Tibial artery (tissue), 4 donors: ENCODE measurements at regions not wholly inside any gene's neighbourhood (a gene's known extent, or its start where the extent isn't known, plus 50 kb on each side); places are given as distances from the start of the nearest gene placed in this dataset.

Experiments used
- DNase-seq, 2 donors: peaks; one replicate each; pipeline ENCODE4 v3.0.0-alpha.2; 2019
- H3K27ac ChIP-seq, 2 donors: fragments of 200-600 bp; sonication (generic) in 1 of 2; 1 replicate in 1 of 2; 2 replicates in 1 of 2; pipeline ENCODE4 v1.5.1; 2018 to 2019; ENCODE audit warnings: mild to moderate bottlenecking in 1 of 2
- H3K27me3 ChIP-seq, 2 donors: fragments of 200-600 bp; sonication (generic) in 1 of 2; one replicate each; pipeline versions ENCODE4 v1.5.1 to v1.6.0; 2016 to 2019
- H3K36me3 ChIP-seq, 3 donors: fragments of 200-600 bp; sonication (generic) in 2 of 3; one replicate each; pipeline ENCODE4 v1.5.1; 2016 to 2019; ENCODE audit warnings: mild to moderate bottlenecking in 2 of 3
- H3K4me1 ChIP-seq, 4 donors: fragments of 200-600 bp; sonication (generic) in 2 of 4; 1 replicate in 3 of 4; 2 replicates in 1 of 4; pipeline ENCODE4 v1.5.1; 2016 to 2019
- H3K4me3 ChIP-seq, 2 donors: fragments of 200-600 bp; sonication (generic) in 1 of 2; 1 replicate in 1 of 2; 2 replicates in 1 of 2; pipeline ENCODE4 v1.5.1; 2018 to 2019; ENCODE audit warnings: mild to moderate bottlenecking in 2 of 2
- H3K9me3 ChIP-seq, 3 donors: fragments of 200-600 bp; sonication (generic) in 1 of 3; one replicate each; pipeline ENCODE4 v1.5.1; 2016 to 2019
- intact Hi-C: fragments of 100-400 bp; cut with DNase I; formaldehyde crosslinking; loops from one replicate; pipeline ENCODE4 v1.15.0; 2023; ENCODE audit warnings: low total_unique reads
- TF ChIP-seq, protein P1 (sequence below), 2 experiments: fragments of 200-600 bp in 1 of 2; fragments of 450-650 bp in 1 of 2; IDR thresholded peaks; one replicate each; pipeline ENCODE4 v1.5.1; 2017 to 2019; ENCODE audit warnings: antibody characterized with exemption in 2 of 2, mild to moderate bottlenecking in 1 of 2, moderate library complexity in 1 of 2

DNA sequence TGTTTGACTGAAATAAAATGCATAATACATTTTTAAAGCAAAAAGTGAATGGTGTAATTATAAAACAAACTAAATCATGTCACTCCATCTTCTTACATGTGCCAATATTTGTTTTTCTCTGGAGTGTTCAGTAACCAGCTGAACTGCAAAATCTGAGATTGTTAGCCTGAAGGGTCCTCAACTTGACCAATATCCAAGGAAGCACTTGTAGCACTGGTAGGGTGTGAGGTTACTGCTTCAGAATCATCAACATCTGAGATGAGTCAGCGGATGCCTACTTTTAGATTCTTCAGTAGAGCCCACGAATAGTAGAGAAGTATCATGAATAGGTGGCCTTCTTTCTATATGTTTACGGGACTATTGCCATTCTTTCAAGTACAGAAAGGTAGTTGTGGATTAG is 226.7 kb downstream of the TLE4 start:
- DNase-seq, result no peak
- H3K9me3 ChIP-seq, result no peaks in the 10 kb centered on the region
- intact Hi-C loops, result no loop called here
- no peaks in the 10 kb centered on the region for H3K27me3 ChIP-seq
- H3K36me3 ChIP-seq, result no peaks in the 10 kb centered on the region
- H3K4me3 ChIP-seq, result no peak overlapping the region
- no peak overlapping the region for H3K27ac ChIP-seq
- H3K4me1 ChIP-seq, result peaks cover 0 to 25% (median 13%) of the 10 kb centered on the region in 4 donors
- TF ChIP-seq, protein P1, sequence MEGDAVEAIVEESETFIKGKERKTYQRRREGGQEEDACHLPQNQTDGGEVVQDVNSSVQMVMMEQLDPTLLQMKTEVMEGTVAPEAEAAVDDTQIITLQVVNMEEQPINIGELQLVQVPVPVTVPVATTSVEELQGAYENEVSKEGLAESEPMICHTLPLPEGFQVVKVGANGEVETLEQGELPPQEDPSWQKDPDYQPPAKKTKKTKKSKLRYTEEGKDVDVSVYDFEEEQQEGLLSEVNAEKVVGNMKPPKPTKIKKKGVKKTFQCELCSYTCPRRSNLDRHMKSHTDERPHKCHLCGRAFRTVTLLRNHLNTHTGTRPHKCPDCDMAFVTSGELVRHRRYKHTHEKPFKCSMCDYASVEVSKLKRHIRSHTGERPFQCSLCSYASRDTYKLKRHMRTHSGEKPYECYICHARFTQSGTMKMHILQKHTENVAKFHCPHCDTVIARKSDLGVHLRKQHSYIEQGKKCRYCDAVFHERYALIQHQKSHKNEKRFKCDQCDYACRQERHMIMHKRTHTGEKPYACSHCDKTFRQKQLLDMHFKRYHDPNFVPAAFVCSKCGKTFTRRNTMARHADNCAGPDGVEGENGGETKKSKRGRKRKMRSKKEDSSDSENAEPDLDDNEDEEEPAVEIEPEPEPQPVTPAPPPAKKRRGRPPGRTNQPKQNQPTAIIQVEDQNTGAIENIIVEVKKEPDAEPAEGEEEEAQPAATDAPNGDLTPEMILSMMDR (IDR thresholded peaks at IDR 0.05), result no peak

DNA sequence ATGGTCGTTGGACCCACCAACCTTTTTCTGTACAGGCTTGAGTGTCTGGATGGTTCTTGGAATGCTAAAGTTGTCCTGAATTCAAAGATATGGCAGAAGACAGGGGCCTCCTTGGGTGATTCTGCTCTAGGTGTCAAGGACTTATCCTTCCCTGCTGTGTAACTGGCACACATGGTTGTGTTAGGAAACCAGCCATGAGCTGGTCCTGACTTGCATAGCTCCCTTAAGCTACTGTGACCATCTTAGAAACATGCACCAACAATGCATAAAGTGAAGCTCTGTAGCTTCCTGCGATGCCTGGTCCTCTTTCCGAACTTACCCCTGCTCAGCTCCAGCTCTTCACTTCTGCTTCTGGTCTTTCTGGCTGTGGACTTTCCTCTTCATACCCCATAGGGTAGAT is 224.6 kb downstream of the TLE4 start:
- Histone ChIP-seq H3K4me1 (peaks cover 0 to 25% (median 13%) of the 10 kb centered on the region in 4 donors), H3K27ac (no peak overlapping the region), H3K4me3 (no peak overlapping the region), H3K36me3 (no peaks in the 10 kb centered on the region), H3K27me3 (peaks cover 0 to 3% of the 10 kb centered on the region in 2 donors), H3K9me3 (no peaks in the 10 kb centered on the region)
- intact Hi-C loops, result no loop called here
- TF ChIP-seq, protein P1 (IDR thresholded peaks at IDR 0.05), result no peak
- DNase-seq, result no peak

DNA sequence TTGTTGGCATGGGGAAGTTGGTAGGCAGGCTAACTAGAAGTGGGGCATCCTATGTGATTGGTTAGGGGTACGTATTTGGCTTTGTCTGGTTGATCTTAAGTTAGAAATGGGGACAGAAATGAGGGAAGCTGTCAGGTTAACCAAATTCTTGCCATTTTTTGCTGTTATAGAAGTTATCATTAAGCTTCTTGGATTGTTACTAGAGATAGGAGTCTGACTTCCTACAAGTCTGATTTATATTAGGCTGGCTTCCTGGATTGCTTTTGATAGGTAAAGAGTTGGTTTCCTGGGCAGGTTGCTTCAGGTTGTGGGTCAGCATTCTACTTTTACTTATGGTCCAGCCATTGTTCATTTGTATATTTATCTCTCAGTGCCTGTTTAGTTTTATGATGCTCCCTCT is 216.9 kb downstream of the TLE4 start:
- TF ChIP-seq, protein P1 (IDR thresholded peaks at IDR 0.05), result no peak
- no peak for DNase-seq
- Histone ChIP-seq H3K36me3 (no peaks in the 10 kb centered on the region), H3K27ac (no peak overlapping the region), H3K27me3 (peaks cover 0 to 3% of the 10 kb centered on the region in 2 donors), H3K4me1 (no peaks in the 10 kb centered on the region), H3K9me3 (no peaks in the 10 kb centered on the region), H3K4me3 (no peak overlapping the region)
- intact Hi-C loops, result no loop called here

DNA sequence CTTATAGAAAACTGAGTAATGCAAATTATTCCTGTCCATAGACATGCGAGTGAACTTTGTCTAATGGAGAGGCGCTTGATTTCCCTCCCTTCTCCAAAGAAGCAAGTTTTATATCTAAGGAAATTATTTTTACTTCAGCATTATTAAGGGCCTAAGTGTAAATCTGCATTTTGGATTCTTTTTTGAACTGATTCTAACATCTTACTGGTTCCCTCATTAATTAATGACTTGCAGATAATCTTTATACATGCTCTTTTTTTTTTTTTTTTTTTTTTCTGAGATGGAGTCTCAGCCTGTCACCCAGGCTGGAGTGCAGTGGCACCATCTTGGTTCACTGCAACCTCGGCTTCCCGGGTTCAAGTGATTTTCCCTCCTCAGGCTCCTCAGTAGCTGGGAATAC is 209.5 kb downstream of the TLE4 start:
- TF ChIP-seq, protein P1 (IDR thresholded peaks at IDR 0.05), result no peak
- no peak overlapping the region for H3K27ac ChIP-seq
- no peak for DNase-seq
- H3K27me3 ChIP-seq, result no peaks in the 10 kb centered on the region
- no peaks in the 10 kb centered on the region for H3K36me3 ChIP-seq
- H3K4me1 ChIP-seq, result no peaks in the 10 kb centered on the region
- no peak overlapping the region for H3K4me3 ChIP-seq
- intact Hi-C loops, result no loop called here
- no peaks in the 10 kb centered on the region for H3K9me3 ChIP-seq

DNA sequence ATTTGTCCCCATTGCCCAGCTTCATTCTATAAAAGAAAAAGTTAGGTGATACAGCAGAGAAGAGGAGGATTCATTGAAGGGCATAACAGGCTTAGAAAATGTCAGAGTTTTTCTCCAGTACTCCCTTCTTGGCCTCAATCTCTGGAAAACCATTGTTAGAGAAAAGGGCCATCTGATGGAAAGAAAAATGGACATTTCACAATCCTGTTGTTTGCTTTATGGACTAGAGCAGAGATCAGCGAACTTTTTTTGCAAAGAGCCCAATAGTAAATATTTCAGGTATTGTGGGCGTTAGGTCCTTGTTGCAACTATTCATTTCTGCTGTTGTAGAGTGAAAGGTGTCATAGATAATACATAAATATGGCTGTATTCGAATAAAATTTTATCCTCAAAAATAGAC is 208.8 kb downstream of the TLE4 start:
- H3K4me1 ChIP-seq, result no peaks in the 10 kb centered on the region
- no peaks in the 10 kb centered on the region for H3K36me3 ChIP-seq
- DNase-seq, result no peak
- no peak overlapping the region for H3K4me3 ChIP-seq
- intact Hi-C loops, result no loop called here
- TF ChIP-seq, protein P1 (IDR thresholded peaks at IDR 0.05), result no peak
- H3K9me3 ChIP-seq, result no peaks in the 10 kb centered on the region
- H3K27ac ChIP-seq, result no peak overlapping the region
- no peaks in the 10 kb centered on the region for H3K27me3 ChIP-seq

DNA sequence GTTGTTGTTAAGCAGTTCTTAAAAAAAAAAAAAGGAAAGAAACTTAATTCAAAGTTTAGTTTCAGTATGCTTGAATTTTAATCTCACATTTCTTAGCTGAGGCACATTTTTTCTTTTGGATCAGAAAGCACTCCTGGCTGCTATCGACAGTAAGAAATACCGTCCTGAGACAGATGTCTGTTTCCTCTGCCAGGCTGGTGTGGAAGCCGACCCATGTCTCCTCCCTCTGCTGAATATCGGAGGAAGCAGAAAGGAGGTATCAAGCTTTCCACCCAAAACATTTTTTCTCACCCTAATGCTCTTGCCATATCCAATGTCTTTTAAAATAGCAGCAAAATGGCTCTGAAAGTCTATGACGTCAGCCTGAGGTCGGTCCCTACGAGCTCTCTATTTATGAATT is 208.1 kb downstream of the TLE4 start:
- Histone ChIP-seq H3K27me3 (no peaks in the 10 kb centered on the region), H3K36me3 (no peaks in the 10 kb centered on the region), H3K9me3 (no peaks in the 10 kb centered on the region), H3K4me1 (no peaks in the 10 kb centered on the region), H3K4me3 (no peak overlapping the region), H3K27ac (no peak overlapping the region)
- no peak for DNase-seq
- TF ChIP-seq, protein P1 (IDR thresholded peaks at IDR 0.05), result no peak
- intact Hi-C loops, result no loop called here
